Mesothelial cell of epicardium (in vitro differentiated cells): ENCODE measurements at regions not wholly inside any gene's neighbourhood (a gene's known extent, or its start where the extent isn't known, plus 50 kb on each side); places are given as distances from the start of the nearest gene placed in this dataset.

ENCODE experiments used
- DNase-seq, 2 experiments: peaks; one replicate each; pipeline ENCODE4 v3.0.0; 2021; ENCODE audit warnings: low spot score in 2 of 2; ENCODE audit not compliant: unreplicated experiment in 2 of 2
- H3K27ac Mint-ChIP-seq: 2 replicates; pipeline ENCODE4 v1.8.0; 2021; ENCODE audit warnings: mixed read lengths
- H3K27me3 Mint-ChIP-seq: 2 replicates; pipeline ENCODE4 v1.8.0; 2021; ENCODE audit warnings: low read depth, mixed read lengths
- H3K36me3 Mint-ChIP-seq: 2 replicates; pipeline ENCODE4 v1.8.0; 2021; ENCODE audit warnings: mixed read lengths
- H3K4me1 Mint-ChIP-seq: 2 replicates; pipeline ENCODE4 v1.8.0; 2021; ENCODE audit warnings: mixed read lengths
- H3K4me3 Mint-ChIP-seq: 2 replicates; pipeline ENCODE4 v1.8.0; 2021; ENCODE audit warnings: mild to moderate bottlenecking, moderate library complexity, mixed read lengths
- H3K9me3 Mint-ChIP-seq: 2 replicates; pipeline ENCODE4 v1.8.0; 2021; ENCODE audit warnings: mixed read lengths
- CTCF ChIP-seq: fragments of 200-600 bp; sonication (generic); IDR thresholded peaks from one replicate; pipeline ENCODE4 v1.5.0; 2021; ENCODE audit warnings: antibody characterized with exemption; ENCODE audit not compliant: unreplicated experiment

- no peak overlapping the region for H3K4me3 Mint-ChIP-seq
- H3K27ac Mint-ChIP-seq: peak overlapping the region; percentile 6
- H3K9me3 Mint-ChIP-seq: peaks cover 21% of the 10 kb centered on the region
- no peak for DNase-seq
- no peak for TF ChIP-seq CTCF
- peaks cover 36% of the 10 kb centered on the region for H3K4me1 Mint-ChIP-seq
- H3K36me3 Mint-ChIP-seq: peaks cover 7% of the 10 kb centered on the region
- H3K27me3 Mint-ChIP-seq: no peaks in the 10 kb centered on the region
These were observed 105.3 kb downstream of the CD24 start for GRCh38 chr6:106869203-106869602.

GRCh38 chr6:106866875-106867658, 107.5 kb downstream of the CD24 start:
- TF ChIP-seq CTCF: no peak
- H3K36me3 Mint-ChIP-seq: peaks cover 14% of the 10 kb centered on the region
- H3K4me1 Mint-ChIP-seq: peaks cover 24% of the 10 kb centered on the region
- H3K9me3 Mint-ChIP-seq: peaks cover 27% of the 10 kb centered on the region
- no peaks in the 10 kb centered on the region for H3K27me3 Mint-ChIP-seq
- no peak overlapping the region for H3K27ac Mint-ChIP-seq
- no peak overlapping the region for H3K4me3 Mint-ChIP-seq
- DNase-seq: no peak

- peaks cover 5% of the 10 kb centered on the region for H3K4me1 Mint-ChIP-seq
- no peak for TF ChIP-seq CTCF
- H3K27ac Mint-ChIP-seq: no peak overlapping the region
- H3K36me3 Mint-ChIP-seq: peaks cover 10% of the 10 kb centered on the region
- no peak overlapping the region for H3K4me3 Mint-ChIP-seq
- H3K27me3 Mint-ChIP-seq: no peaks in the 10 kb centered on the region
- peaks cover 30% of the 10 kb centered on the region for H3K9me3 Mint-ChIP-seq
- DNase-seq: no peak
These were observed 111.7 kb downstream of the CD24 start for GRCh38 chr6:106862858-106863257.

- Mint-ChIP-seq H3K4me1 (peaks cover 5% of the 10 kb centered on the region), H3K4me3 (no peak overlapping the region), H3K36me3 (peaks cover 8% of the 10 kb centered on the region), H3K27me3 (no peaks in the 10 kb centered on the region), H3K27ac (no peak overlapping the region), H3K9me3 (peaks cover 27% of the 10 kb centered on the region)
- TF ChIP-seq CTCF: no peak
- DNase-seq: no peak
These were observed 113.6 kb downstream of the CD24 start for GRCh38 chr6:106860940-106861339.

GRCh38 chr6:106858653-106859092, 115.9 kb downstream of the CD24 start:
- Mint-ChIP-seq H3K4me1 (peaks cover 5% of the 10 kb centered on the region), H3K27ac (peak overlapping the region; percentile 53), H3K4me3 (no peak overlapping the region), H3K9me3 (peaks cover 27% of the 10 kb centered on the region), H3K27me3 (no peaks in the 10 kb centered on the region), H3K36me3 (peaks cover 8% of the 10 kb centered on the region)
- no peak for DNase-seq
- TF ChIP-seq CTCF: no peak
